Esophagus squamous epithelium (tissue), 5 donors: ENCODE measurements at regions not wholly inside any gene's neighbourhood (a gene's known extent, or its start where the extent isn't known, plus 50 kb on each side); places are given as distances from the start of the nearest gene placed in this dataset.
"Not testable (repeated sequence)": the region's sequence is repeated elsewhere in the genome, so short reads cannot be mapped to it uniquely, and the experiment has no call there.

Source experiments
- DNase-seq: peaks from one replicate; lab custom pipeline; 2025; lab: John Stamatoyannopoulos, UW
- H3K27ac ChIP-seq, 4 donors: fragments of 200-600 bp; sonication (generic); one replicate each; pipeline ENCODE4 v1.5.1; 2016 to 2019; ENCODE audit warnings: mild to moderate bottlenecking in 1 of 4
- H3K27me3 ChIP-seq, 4 donors: fragments of 200-600 bp; sonication (generic); 1 replicate in 3 of 4; 2 replicates in 1 of 4; pipeline versions ENCODE4 v1.5.1 to v1.6.0; 2017 to 2021; ENCODE audit warnings: antibody characterized with exemption in 1 of 4
- H3K36me3 ChIP-seq, 3 donors: fragments of 200-600 bp; sonication (generic); one replicate each; pipeline ENCODE4 v1.5.1; 2016 to 2019
- H3K4me1 ChIP-seq, 3 donors: fragments of 200-600 bp; sonication (generic); one replicate each; pipeline ENCODE4 v1.5.1; 2017 to 2019
- H3K4me3 ChIP-seq, 4 donors: fragments of 200-600 bp; sonication (generic); 1 replicate in 3 of 4; 2 replicates in 1 of 4; pipeline ENCODE4 v1.5.1; 2016 to 2019; ENCODE audit warnings: mild to moderate bottlenecking in 2 of 4, moderate library complexity in 1 of 4
- H3K9me3 ChIP-seq, 3 donors: fragments of 200-600 bp; sonication (generic); one replicate each; pipeline ENCODE4 v1.5.1; 2016 to 2019
- CTCF ChIP-seq, 6 experiments: fragments of 450-650 bp in 4 of 6; fragments of 200-600 bp in 2 of 6; sonication (generic) in 2 of 6; IDR thresholded peaks; one replicate each; pipeline ENCODE4 v1.5.1; 2016 to 2019; ENCODE audit warnings: antibody characterized with exemption in 6 of 6, mild to moderate bottlenecking in 4 of 6, moderate library complexity in 4 of 6
- POLR2A ChIP-seq, 4 donors: fragments of 450-650 bp; IDR thresholded peaks; one replicate each; pipeline ENCODE4 v1.6.1; 2017; ENCODE audit warnings: antibody characterized with exemption in 4 of 4, mild to moderate bottlenecking in 4 of 4, moderate library complexity in 3 of 4
- WGBS, 2 donors: methylation state at CpG; one replicate each; pipeline ENCODE4 v1.1.5; 2018; 5-methylcytosine and 5-hydroxymethylcytosine counted together
- intact Hi-C: fragments of 100-400 bp; cut with DNase I; formaldehyde crosslinking; loops from one replicate; pipeline ENCODE4 v1.15.0; 2022
- donor health status: DM: yes; HTN: yes; CAD: no.

GRCh38 chr12:115790526-115790925 is 487.0 kb downstream of the MED13L start:
- Histone ChIP-seq H3K9me3 (no peaks in the 10 kb centered on the region), H3K27me3 (peaks cover 0 to 12% (median 0%) of the 10 kb centered on the region in 4 donors), H3K4me1 (no peaks in the 10 kb centered on the region), H3K4me3 (no peak overlapping the region), H3K36me3 (no peaks in the 10 kb centered on the region), H3K27ac (no peak overlapping the region)
- DNase-seq: no peak
- no peak for TF ChIP-seq POLR2A (IDR thresholded peaks at IDR 0.05)
- TF ChIP-seq CTCF (IDR thresholded peaks at IDR 0.05): no peak
- intact Hi-C loops: no loop called here
- 82 to 92% methylated on average over 1 of the region's 1 CpG for WGBS, 2 donors

DNA sequence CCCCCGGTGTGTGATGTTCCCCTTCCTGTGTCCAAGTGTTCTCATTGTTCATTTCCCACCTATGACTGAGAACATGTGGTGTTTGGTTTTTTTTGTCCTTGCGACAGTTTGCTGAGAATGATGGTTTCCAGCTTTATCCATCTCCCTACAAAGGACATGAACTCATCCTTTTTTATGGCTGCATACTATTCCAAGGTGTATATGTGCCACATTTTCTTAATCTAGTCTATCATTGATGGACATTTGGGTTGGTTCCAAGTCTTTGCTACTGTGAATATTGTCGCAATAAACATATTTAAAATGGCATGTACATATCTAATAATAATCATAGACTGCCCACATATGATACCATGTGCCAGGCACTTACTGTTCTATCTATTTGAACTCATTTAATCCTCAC is 491.0 kb downstream of the MED13L start:
- WGBS, 2 donors: 74 to 94% methylated on average over 3 of the region's 3 CpGs
- H3K36me3 ChIP-seq, H3K9me3 ChIP-seq, intact Hi-C loops, DNase-seq, H3K27ac ChIP-seq, H3K4me1 ChIP-seq, H3K27me3 ChIP-seq, H3K4me3 ChIP-seq: not testable (repeated sequence)

DNA sequence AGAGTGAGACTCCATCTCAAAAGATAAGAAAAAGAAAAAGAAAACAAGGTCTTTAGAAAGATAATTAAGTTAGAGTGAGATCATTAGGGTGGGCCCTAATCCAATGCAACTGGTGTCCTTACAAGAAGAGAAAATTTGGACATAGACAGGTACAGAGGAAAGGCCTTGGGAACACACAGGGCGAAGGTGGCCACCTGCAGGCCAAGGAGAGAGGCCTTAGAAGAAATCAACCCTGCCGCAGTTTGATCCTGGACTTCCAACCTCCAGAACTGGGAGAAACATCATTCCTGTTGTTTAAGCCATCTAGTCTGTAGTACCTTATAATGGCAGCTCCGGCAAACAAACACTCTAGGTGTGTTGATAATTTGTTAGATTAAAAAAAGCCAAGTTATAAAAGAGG is 491.9 kb downstream of the MED13L start:
- no peaks in the 10 kb centered on the region for H3K9me3 ChIP-seq
- no peak for DNase-seq
- 77 to 87% methylated on average over 3 of the region's 3 CpGs for WGBS, 2 donors

GRCh38 chr12:115776399-115776798 is 501.1 kb downstream of the MED13L start:
- Histone ChIP-seq H3K4me3 (no peak overlapping the region), H3K36me3 (no peaks in the 10 kb centered on the region), H3K27me3 (no peaks in the 10 kb centered on the region), H3K9me3 (no peaks in the 10 kb centered on the region), H3K27ac (no peak overlapping the region), H3K4me1 (no peaks in the 10 kb centered on the region)
- intact Hi-C loops: no loop called here
- DNase-seq: no peak
- TF ChIP-seq POLR2A (IDR thresholded peaks at IDR 0.05) (no peak), CTCF (IDR thresholded peaks at IDR 0.05) (no peak)
- 71% methylated on average over 1 of the region's 1 CpG for WGBS, 2 donors

More for the DNA sequence above, 491.9 kb downstream of the MED13L start:
- TF ChIP-seq CTCF (IDR thresholded peaks at IDR 0.05) (no peak), POLR2A (IDR thresholded peaks at IDR 0.05) (no peak)
- Histone ChIP-seq H3K4me1 (no peaks in the 10 kb centered on the region), H3K36me3 (no peaks in the 10 kb centered on the region), H3K27ac (no peak overlapping the region), H3K27me3 (no peaks in the 10 kb centered on the region), H3K4me3 (no peak overlapping the region)
- intact Hi-C loops: no loop called here

DNA sequence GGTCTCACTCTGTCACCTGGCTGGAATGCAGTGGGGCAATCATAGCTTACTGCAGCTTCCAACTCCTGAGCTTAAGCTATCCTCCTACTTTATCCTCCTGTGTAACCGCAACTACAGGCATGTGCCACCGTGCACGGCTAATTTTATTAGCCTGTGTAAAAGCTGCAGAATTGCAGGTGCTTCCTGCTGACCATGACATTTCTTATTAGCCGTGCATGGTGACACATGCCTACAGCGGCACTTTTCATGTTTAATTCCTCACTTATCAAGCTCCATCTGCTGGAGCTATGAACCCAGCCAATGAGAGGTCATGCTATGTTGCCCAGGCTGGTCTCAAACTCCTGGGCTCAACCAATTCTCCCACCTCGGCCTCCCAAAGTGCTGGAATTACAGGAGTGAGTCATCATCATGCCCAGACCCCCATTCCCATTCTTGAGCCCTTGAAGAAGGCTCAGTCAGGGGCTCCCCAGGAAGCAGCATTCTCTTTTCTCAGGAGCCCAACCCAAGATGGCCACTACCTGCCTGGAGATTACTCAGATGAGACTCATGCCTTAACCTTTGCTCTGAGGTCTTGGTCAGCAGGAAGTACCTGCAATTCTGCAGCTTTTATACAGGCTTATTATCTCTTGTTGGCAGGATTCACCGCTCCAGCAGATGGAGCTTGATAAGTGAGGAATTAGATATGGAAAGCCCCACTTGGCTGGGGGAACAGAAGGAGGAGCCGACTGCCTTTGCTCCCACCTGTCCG is 503.2 kb downstream of the MED13L start:
- TF ChIP-seq CTCF (IDR thresholded peaks at IDR 0.05) (no peak), POLR2A (IDR thresholded peaks at IDR 0.05) (no peak)
- no peaks in the 10 kb centered on the region for H3K4me1 ChIP-seq
- H3K36me3 ChIP-seq: no peaks in the 10 kb centered on the region
- H3K9me3 ChIP-seq: no peaks in the 10 kb centered on the region
- H3K27ac ChIP-seq: no peak overlapping the region
- H3K27me3 ChIP-seq: no peaks in the 10 kb centered on the region
- intact Hi-C loops: no loop called here
- 75 to 80% methylated on average over 9 of the region's 9 CpGs for WGBS, 2 donors
- DNase-seq: no peak
- no peak overlapping the region for H3K4me3 ChIP-seq
